ENCODE measurements at regions not wholly inside any gene's neighbourhood (a gene's known extent, or its start where the extent isn't known, plus 50 kb on each side); places are given as distances from the start of the nearest gene placed in this dataset.

GRCh38 chr20:10754824-10755223 is 81.0 kb upstream of the JAG1 start:
- TF ChIP-seq, protein P1, sequence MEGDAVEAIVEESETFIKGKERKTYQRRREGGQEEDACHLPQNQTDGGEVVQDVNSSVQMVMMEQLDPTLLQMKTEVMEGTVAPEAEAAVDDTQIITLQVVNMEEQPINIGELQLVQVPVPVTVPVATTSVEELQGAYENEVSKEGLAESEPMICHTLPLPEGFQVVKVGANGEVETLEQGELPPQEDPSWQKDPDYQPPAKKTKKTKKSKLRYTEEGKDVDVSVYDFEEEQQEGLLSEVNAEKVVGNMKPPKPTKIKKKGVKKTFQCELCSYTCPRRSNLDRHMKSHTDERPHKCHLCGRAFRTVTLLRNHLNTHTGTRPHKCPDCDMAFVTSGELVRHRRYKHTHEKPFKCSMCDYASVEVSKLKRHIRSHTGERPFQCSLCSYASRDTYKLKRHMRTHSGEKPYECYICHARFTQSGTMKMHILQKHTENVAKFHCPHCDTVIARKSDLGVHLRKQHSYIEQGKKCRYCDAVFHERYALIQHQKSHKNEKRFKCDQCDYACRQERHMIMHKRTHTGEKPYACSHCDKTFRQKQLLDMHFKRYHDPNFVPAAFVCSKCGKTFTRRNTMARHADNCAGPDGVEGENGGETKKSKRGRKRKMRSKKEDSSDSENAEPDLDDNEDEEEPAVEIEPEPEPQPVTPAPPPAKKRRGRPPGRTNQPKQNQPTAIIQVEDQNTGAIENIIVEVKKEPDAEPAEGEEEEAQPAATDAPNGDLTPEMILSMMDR (IDR thresholded peaks at IDR 0.05; ENCODE audit: insufficient read depth, low read depth, low read length), result no peak
- TF ChIP-seq EZH2 (IDR thresholded peaks at IDR 0.05; ENCODE audit: insufficient read depth, low read length), result no peak
